NCI-H1417 (cell line): ENCODE measurements at regions not wholly inside any gene's neighbourhood (a gene's known extent, or its start where the extent isn't known, plus 50 kb on each side); places are given as distances from the start of the nearest gene placed in this dataset.
A peak's percentile ranks its signal among the peaks of the same experiment; 100 is the strongest.

Source experiments
- DNase-seq, 3 experiments: peaks; one replicate each; lab custom pipeline; 2025; lab: John Stamatoyannopoulos, UW

- DNase-seq: no peak
Measured at GRCh38 chr18:54100920-54101470, 123.5 kb downstream of the MBD2 start.

DNA sequence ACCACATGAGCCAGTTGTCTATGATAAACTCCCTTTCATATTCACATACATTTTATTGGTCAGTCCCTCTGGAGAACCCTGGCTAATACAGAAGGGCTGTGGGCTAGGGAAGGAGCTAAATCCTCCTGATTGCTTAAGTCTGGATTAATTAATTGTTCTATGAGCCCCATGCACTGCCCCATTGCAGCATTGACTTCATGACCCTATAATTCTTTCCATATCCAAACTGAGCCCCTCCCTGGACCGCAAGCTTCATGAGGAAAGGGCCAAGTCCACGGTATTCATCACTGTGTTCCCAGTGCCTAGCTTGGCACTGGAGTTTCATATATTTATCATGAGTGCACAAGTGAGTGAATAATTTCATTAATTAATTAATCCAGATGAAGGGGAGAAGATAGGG, 124.0 kb downstream of the MBD2 start:
- DNase-seq: no peak

DNA sequence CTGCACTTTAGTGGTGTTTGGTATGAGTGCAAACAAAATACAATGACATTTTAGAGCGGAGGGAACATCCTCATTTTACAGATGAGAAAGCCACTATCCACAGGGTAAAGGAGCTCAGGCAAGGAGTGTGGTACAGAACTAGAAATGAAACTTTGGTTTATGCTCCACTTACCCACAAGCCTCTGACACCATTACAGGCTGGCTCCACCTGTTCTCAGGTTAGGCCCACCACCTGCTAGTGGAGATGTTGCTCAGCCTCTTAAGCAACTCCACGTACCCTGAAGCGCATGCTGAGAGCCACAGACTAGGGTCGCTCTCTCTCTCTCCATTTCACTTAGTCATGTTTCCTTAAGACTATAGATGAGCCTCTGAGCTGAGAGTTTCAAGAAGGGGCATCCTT, 130.0 kb downstream of the MBD2 start:
- no peak for DNase-seq

DNA sequence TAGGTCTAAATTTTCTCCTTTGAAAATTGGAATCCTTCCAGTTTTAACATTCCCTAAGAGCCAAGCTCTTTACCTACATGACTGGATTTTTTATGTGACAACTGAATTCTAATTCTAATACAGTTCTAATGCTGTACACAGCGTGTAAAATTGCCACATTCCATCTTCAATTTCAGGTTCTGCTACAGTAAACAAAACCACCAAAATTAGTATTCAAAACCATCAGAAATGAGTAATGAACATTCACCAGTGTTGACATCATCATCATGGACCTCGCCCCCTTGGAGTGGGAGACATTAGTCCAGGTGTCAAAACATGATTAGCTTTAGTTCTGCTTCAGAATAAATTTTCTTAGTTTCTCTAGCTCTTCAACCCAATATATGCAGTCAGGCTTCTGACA, 133.6 kb downstream of the MBD2 start:
- DNase-seq: no peak

DNA sequence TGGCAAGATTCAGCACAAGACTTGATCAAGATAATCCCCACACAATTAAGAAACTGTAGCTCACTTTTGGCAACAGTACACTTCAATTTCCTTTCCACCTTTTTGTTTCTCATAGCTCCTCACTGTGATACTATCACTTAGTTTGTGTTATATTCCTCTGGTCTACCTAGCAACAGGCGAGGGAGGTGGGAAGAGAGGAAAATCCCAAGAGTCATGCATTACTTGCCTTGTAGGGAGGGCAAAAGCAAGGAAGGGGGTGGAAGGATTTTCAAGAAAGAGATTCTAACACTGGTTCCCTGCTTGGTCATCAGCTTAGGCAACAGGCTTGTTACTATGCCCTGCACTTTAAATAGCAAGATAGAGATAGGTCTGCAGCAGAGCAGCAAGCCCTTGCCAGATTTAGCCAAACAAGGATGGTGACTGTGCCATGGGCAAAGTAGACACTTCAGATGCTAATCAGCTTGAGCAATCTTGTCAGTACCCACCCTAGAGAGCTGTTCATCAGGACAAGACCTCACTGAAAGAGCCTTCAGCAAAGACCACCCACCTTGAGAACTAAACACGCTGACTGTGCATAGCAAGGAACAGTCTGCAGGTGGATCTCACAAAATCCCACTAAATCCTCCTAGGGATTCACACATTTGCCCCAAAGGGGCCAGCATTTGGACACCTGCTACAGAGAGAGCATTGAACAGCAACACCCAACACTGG, 134.6 kb downstream of the MBD2 start:
- no peak for DNase-seq

DNA sequence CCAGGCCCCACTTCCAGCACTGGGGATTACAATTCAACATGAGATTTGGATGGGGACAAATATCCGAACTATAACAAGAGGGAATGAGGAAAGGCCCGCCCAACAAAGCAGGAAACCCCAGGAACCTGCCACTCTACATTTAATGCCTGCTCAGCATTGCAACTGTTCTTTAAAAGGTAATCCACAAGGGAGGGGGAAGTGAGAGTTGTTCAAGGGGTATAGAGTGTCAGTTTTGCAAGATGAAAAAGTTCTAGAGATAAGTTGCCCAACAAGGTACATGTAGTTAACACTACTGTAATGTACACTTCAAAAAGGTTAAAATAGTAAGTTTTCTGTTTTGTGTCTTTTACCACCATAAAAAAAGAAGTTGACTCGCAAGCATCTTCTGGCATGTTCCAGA, 137.6 kb downstream of the MBD2 start:
- DNase-seq: no peak

DNA sequence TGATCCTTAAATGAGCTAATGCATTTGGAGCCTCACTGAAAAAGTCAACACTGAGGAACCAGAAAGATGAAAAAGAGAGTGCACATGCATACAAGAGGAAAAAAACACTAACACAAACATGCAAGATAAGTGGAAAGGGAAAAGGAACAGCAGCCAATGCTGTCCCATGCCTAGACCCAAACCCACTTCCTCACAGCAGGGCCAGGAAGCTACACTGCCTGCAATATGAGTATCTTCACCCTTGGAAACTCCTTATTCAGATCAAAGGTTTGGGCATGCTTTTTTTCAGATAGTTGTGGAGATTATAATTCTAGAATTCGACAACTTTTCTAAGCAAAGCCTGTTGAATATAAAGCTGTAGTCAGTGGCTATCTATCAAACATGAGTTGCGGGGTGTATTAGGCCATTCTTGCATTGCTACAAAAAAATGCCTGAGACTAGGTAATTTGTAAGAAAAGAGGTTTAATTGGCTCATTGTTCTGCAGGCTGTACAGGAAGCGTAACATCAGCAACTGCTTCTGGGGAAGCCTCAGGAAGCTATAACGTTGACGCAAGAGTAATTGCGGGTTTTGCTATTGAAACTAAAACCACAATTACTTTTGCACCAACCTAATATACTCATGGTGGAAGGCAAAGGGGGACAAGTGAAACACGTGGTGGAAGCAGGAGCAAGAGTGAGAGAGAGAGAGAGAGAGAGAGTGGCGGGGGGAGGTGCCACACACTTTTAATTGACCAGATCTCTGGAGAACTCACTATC, 138.2 kb downstream of the MBD2 start:
- peak in 2 of 3 experiments; percentile 21 to 61 for DNase-seq

GRCh38 chr18:54080858-54081257, 143.6 kb downstream of the MBD2 start:
- DNase-seq: no peak

GRCh38 chr18:54076166-54076565, 148.3 kb downstream of the MBD2 start:
- DNase-seq: no peak

GRCh38 chr18:54075689-54076088, 148.8 kb downstream of the MBD2 start:
- no peak for DNase-seq

DNA sequence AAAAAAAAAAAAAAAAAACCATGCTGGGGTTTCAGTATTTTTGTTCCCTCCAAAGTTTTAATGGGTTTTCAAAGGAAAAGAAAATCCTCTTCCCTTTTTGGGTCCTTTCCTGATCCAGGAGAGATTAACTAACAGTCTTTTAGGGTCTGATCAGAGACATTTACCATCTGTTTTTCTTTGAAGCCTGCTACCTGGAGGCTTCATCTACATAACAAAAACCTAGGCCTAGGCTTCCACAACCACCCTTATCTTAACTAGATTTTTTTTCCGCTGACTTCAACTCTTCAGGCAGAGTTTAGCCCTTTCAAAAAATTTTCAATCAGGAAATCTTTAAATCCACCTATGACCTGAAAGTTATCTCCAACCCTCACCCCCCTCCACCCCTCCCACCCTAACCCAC, 154.7 kb downstream of the MBD2 start:
- no peak for DNase-seq

- DNase-seq: no peak
Measured at GRCh38 chr18:54060343-54061005, 164.0 kb downstream of the MBD2 start.

GRCh38 chr18:54052732-54053429, 171.6 kb downstream of the MBD2 start:
- no peak for DNase-seq

- no peak for DNase-seq
Measured at GRCh38 chr18:54052259-54052658, 172.2 kb downstream of the MBD2 start.

GRCh38 chr18:54043484-54044251, 180.8 kb downstream of the MBD2 start:
- DNase-seq: no peak

DNA sequence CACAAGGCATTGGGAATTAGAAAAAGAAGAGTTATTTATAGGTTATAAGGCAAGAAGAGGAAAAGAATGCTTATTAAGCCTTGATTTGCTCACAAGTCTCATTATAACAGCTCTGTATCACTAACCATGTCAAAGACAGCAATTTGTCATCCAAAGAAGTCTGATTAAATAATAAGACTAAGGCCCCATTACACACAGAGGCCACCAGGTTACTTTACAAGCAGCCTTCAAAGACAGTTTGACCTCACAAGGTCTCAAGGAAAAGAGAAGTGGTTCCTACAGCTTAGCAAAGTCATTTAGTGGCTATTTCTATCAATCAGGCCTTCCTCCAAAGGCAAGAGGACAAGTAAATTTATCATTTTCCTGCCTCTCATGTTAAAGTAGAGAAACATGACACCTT, 188.5 kb downstream of the MBD2 start:
- peak in 2 of 3 experiments; percentile 16 to 60 for DNase-seq

DNA sequence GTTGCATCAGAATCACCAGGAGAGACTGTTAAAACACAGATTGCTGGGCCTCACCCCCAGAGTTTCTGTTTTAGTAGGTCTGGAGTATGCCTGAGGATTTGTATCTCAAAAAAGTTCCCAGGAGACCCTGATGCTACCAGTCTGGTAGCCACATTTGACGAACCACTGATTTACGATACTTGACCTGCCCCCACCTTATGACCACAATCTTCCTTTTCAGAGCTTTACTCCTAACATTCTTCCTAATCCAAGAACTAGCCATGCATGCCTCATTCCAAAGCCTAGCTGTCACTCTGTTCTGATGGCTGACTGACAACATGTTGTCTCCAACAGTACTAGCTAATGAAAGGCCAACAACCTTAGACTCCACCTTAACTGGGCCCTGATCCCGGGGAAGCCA, 191.4 kb downstream of the MBD2 start:
- no peak for DNase-seq

DNA sequence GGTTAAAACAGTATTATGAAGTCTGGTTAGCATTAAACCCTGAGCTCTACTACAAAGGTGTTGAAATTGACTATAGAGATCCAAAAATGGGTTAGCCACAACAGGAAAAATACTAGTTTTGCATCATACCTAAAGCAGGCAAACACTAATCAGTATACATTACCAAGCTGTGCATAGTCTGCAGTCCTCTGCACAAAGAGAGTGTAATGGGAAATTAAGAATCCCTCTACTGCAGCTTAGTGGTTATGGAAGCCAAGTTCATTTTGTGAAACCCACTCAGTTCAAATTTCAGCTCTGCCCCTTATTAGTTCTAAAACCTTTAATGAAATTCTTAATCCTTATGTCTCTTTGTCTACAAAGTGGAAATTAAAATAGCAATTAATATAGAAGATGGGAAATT, 192.1 kb downstream of the MBD2 start:
- peak in 1 of 3 experiments; percentile 27 for DNase-seq

GRCh38 chr18:54031243-54031642, 193.2 kb downstream of the MBD2 start:
- DNase-seq: no peak

DNA sequence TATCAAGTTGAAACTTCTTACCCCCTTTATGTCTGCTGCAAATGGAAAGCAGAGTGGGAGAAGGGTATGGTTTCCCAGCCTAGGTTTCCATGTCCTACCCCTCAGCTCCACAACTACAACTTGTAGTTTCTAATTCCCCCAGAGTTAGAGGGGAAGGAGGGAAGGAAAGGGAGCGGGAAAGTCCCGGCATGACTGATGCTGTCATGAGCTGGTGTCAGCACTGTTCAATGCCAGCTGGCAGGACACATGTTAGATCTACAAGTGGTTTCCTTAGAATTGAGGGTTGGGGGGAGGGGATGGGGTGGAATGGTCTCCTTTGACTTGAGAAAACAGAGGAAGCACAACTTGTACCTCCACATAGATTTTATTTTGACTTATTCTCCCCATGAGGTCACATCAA, 194.0 kb downstream of the MBD2 start:
- no peak for DNase-seq

DNA sequence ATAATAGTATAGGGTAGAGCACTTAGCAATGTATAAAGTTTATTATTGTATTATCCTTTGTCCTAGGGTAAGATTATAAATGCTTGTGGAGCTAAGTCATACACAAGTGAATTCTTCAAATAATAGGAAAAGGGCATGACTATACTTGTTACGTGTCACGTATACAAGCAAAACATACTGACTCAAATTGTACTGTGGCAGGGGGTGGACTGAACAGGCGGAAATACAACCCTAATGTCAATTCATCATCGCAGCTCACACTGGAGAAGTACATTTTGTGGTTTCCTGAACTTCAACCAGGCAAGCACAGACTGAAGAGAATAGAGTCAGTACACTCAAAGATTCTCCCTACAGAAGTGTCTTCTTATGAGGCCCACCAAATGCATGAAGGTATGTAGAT, 201.0 kb downstream of the MBD2 start:
- DNase-seq: no peak
